ENCODE measurements at regions not wholly inside any gene's neighbourhood (a gene's known extent, or its start where the extent isn't known, plus 50 kb on each side); places are given as distances from the start of the nearest gene placed in this dataset.

- Histone ChIP-seq H3K4me1 (no peaks in the 10 kb centered on the region), H3K27ac (no peak overlapping the region), H3K36me3 (no peaks in the 10 kb centered on the region), H3K4me3 (no peak overlapping the region), H3K27me3 (no peaks in the 10 kb centered on the region), H3K9me3 (no peaks in the 10 kb centered on the region)
- 52% methylated on average over 4 of the region's 4 CpGs for WGBS
- no peak for DNase-seq (ENCODE audit: low spot score in 2 of 2)
- TF ChIP-seq POLR2A (IDR thresholded peaks at IDR 0.05) (no peak), POLR2AphosphoS5 (IDR thresholded peaks at IDR 0.05) (no peak), CTCF (IDR thresholded peaks at IDR 0.05) (no peak), EP300 (IDR thresholded peaks at IDR 0.05) (no peak)
These were observed 356.3 kb upstream of the SMARCA2 start for GRCh38 chr9:1658661-1659362.

- no peaks in the 10 kb centered on the region for H3K9me3 ChIP-seq
- TF ChIP-seq CTCF (IDR thresholded peaks at IDR 0.05), result no peak
- no peak overlapping the region for H3K4me3 ChIP-seq
- no peaks in the 10 kb centered on the region for H3K4me1 ChIP-seq
- DNase-seq (ENCODE audit: low spot score in 2 of 2), result no peak
- H3K27ac ChIP-seq, result no peak overlapping the region
- 27% methylated on average over 3 of the region's 3 CpGs for WGBS
- H3K27me3 ChIP-seq, result no peaks in the 10 kb centered on the region
- H3K36me3 ChIP-seq, result no peaks in the 10 kb centered on the region
These were observed 355.8 kb upstream of the SMARCA2 start for GRCh38 chr9:1659363-1659690.

- TF ChIP-seq POLR2AphosphoS5 (IDR thresholded peaks at IDR 0.05) (no peak), EP300 (IDR thresholded peaks at IDR 0.05) (no peak), CTCF (IDR thresholded peaks at IDR 0.05) (no peak), POLR2A (IDR thresholded peaks at IDR 0.05) (no peak)
- Histone ChIP-seq H3K4me3 (no peak overlapping the region), H3K4me1 (no peaks in the 10 kb centered on the region), H3K27me3 (no peaks in the 10 kb centered on the region), H3K36me3 (no peaks in the 10 kb centered on the region), H3K9me3 (peaks cover 3% of the 10 kb centered on the region), H3K27ac (no peak overlapping the region)
- WGBS, result 85% methylated on average over 1 of the region's 1 CpG
- DNase-seq (ENCODE audit: low spot score in 2 of 2), result no peak
These were observed 346.7 kb upstream of the SMARCA2 start for GRCh38 chr9:1668441-1668840.

GRCh38 chr9:1673300-1673699 lies 341.8 kb upstream of the SMARCA2 start:
- Histone ChIP-seq H3K36me3 (no peaks in the 10 kb centered on the region), H3K4me1 (no peaks in the 10 kb centered on the region), H3K9me3 (no peaks in the 10 kb centered on the region), H3K27ac (no peak overlapping the region), H3K27me3 (no peaks in the 10 kb centered on the region), H3K4me3 (no peak overlapping the region)
- no peak for DNase-seq (ENCODE audit: low spot score in 2 of 2)
- TF ChIP-seq CTCF (IDR thresholded peaks at IDR 0.05) (no peak), EP300 (IDR thresholded peaks at IDR 0.05) (no peak), POLR2AphosphoS5 (IDR thresholded peaks at IDR 0.05) (no peak), POLR2A (IDR thresholded peaks at IDR 0.05) (no peak)

- WGBS, result 83% methylated on average over 3 of the region's 3 CpGs
- no peaks in the 10 kb centered on the region for H3K9me3 ChIP-seq
These were observed 338.4 kb upstream of the SMARCA2 start for GRCh38 chr9:1676771-1677170.

More at GRCh38 chr9:1676771-1677170, 338.4 kb upstream of the SMARCA2 start:
- DNase-seq (ENCODE audit: low spot score in 2 of 2), result no peak
- Histone ChIP-seq H3K4me3 (no peak overlapping the region), H3K4me1 (no peaks in the 10 kb centered on the region), H3K36me3 (no peaks in the 10 kb centered on the region), H3K27me3 (no peaks in the 10 kb centered on the region), H3K27ac (no peak overlapping the region)
- TF ChIP-seq EP300 (IDR thresholded peaks at IDR 0.05) (no peak), CTCF (IDR thresholded peaks at IDR 0.05) (no peak), POLR2AphosphoS5 (IDR thresholded peaks at IDR 0.05) (no peak), POLR2A (IDR thresholded peaks at IDR 0.05) (no peak)

All from suprapubic skin (tissue), 4 donors.